ENCODE measurements at regions not wholly inside any gene's neighbourhood (a gene's known extent, or its start where the extent isn't known, plus 50 kb on each side); places are given as distances from the start of the nearest gene placed in this dataset.

- intact Hi-C loops (cut with DNase I; ENCODE audit: low total_unique reads) = no loop called here
- Histone ChIP-seq H3K4me1 (no peaks in the 10 kb centered on the region), H3K9me3 (no peaks in the 10 kb centered on the region), H3K27me3 (no peaks in the 10 kb centered on the region), H3K4me3 (no peak overlapping the region), H3K27ac (no peak overlapping the region), H3K36me3 (ENCODE audit: low read depth, missing control alignments) (no peaks in the 10 kb centered on the region)
- DNase-seq = no peak
- 68 to 82% methylated on average over 10 of the region's 10 CpGs for WGBS, 2 donors
- TF ChIP-seq CTCF (IDR thresholded peaks at IDR 0.05) (no peak), POLR2A (IDR thresholded peaks at IDR 0.05) (no peak)
These were observed 465.2 kb upstream of the HS6ST1 start for GRCh38 chr2:128783896-128784295.

DNA sequence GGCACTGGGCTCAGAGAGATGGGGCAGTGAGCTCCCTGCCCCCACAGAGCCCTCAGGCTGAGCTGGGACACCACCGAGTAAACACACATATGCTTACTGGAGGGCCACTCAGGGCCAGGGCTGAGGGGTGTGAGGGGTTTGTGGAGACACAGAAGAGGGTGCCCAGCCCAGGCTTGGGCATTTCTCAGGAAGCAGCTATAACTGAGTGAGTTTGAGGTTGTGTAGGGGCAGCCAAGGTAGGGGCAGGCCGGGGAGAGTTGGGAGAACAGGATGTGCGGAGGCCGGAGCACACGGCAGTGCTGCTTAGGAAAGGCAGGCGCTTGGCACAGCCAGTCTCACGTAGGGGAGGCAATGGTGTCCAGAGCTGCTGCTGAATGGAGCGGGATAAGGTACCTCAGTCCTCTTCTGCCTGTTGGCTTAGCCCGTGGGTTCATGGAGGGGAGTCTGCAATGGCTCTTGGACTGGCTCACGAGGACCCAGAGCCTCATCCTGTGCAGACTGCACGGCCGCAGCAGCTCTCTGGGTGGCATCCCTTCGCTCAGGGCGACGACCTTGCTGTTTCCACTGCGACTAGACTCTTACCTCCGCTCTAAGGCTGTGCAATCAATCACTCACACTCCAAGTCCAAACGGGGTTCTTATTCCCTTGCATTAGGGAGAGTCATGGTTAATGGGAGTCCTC is 466.1 kb upstream of the HS6ST1 start:
- intact Hi-C loops (cut with DNase I; ENCODE audit: low total_unique reads) = no loop called here

GRCh38 chr2:128786316-128786715 is 467.6 kb upstream of the HS6ST1 start:
- WGBS, 2 donors = 89 to 91% methylated on average over 6 of the region's 6 CpGs
- intact Hi-C loops (cut with DNase I; ENCODE audit: low total_unique reads) = no loop called here

More for the DNA sequence above, 466.1 kb upstream of the HS6ST1 start:
- WGBS, 2 donors = 59 to 74% methylated on average over 17 to 18 of the region's 18 CpGs
- Histone ChIP-seq H3K27ac (no peak overlapping the region), H3K27me3 (no peaks in the 10 kb centered on the region), H3K4me3 (no peak overlapping the region), H3K4me1 (no peaks in the 10 kb centered on the region), H3K36me3 (ENCODE audit: low read depth, missing control alignments) (no peaks in the 10 kb centered on the region), H3K9me3 (no peaks in the 10 kb centered on the region)
- TF ChIP-seq CTCF (IDR thresholded peaks at IDR 0.05) (no peak), POLR2A (IDR thresholded peaks at IDR 0.05) (no peak)
- DNase-seq = no peak

GRCh38 chr2:128786741-128787478 is 468.2 kb upstream of the HS6ST1 start:
- Histone ChIP-seq H3K4me3 (no peak overlapping the region), H3K36me3 (ENCODE audit: low read depth, missing control alignments) (no peaks in the 10 kb centered on the region), H3K4me1 (no peaks in the 10 kb centered on the region), H3K27ac (no peak overlapping the region), H3K27me3 (no peaks in the 10 kb centered on the region), H3K9me3 (no peaks in the 10 kb centered on the region)
- no peak for DNase-seq
- 84 to 99% methylated on average over 7 to 9 of the region's 9 CpGs for WGBS, 2 donors
- no peak for TF ChIP-seq POLR2A (IDR thresholded peaks at IDR 0.05)
- no peak for TF ChIP-seq CTCF (IDR thresholded peaks at IDR 0.05)
- intact Hi-C loops (cut with DNase I; ENCODE audit: low total_unique reads) = no loop called here

More at GRCh38 chr2:128786316-128786715, 467.6 kb upstream of the HS6ST1 start:
- no peaks in the 10 kb centered on the region for H3K27me3 ChIP-seq
- no peaks in the 10 kb centered on the region for H3K4me1 ChIP-seq
- H3K27ac ChIP-seq = no peak overlapping the region
- TF ChIP-seq POLR2A (IDR thresholded peaks at IDR 0.05) = no peak
- no peak for TF ChIP-seq CTCF (IDR thresholded peaks at IDR 0.05)
- H3K36me3 ChIP-seq (ENCODE audit: low read depth, missing control alignments) = no peaks in the 10 kb centered on the region
- H3K4me3 ChIP-seq = no peak overlapping the region
- no peak for DNase-seq
- H3K9me3 ChIP-seq = no peaks in the 10 kb centered on the region

Measured in testis (tissue), 2 donors.